ENCODE measurements at regions not wholly inside any gene's neighbourhood (a gene's known extent, or its start where the extent isn't known, plus 50 kb on each side); places are given as distances from the start of the nearest gene placed in this dataset.

- intact Hi-C loops (cut with DNase I; ENCODE audit: low total_unique reads), result no loop called here
- Histone ChIP-seq H3K4me3 (no peak overlapping the region), H3K36me3 (no peaks in the 10 kb centered on the region), H3K27me3 (no peaks in the 10 kb centered on the region), H3K9me3 (no peaks in the 10 kb centered on the region), H3K27ac (no peak overlapping the region), H3K4me1 (no peaks in the 10 kb centered on the region)
- TF ChIP-seq, protein P1, sequence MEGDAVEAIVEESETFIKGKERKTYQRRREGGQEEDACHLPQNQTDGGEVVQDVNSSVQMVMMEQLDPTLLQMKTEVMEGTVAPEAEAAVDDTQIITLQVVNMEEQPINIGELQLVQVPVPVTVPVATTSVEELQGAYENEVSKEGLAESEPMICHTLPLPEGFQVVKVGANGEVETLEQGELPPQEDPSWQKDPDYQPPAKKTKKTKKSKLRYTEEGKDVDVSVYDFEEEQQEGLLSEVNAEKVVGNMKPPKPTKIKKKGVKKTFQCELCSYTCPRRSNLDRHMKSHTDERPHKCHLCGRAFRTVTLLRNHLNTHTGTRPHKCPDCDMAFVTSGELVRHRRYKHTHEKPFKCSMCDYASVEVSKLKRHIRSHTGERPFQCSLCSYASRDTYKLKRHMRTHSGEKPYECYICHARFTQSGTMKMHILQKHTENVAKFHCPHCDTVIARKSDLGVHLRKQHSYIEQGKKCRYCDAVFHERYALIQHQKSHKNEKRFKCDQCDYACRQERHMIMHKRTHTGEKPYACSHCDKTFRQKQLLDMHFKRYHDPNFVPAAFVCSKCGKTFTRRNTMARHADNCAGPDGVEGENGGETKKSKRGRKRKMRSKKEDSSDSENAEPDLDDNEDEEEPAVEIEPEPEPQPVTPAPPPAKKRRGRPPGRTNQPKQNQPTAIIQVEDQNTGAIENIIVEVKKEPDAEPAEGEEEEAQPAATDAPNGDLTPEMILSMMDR (IDR thresholded peaks at IDR 0.05), result no peak
- no peak for TF ChIP-seq POLR2A (IDR thresholded peaks at IDR 0.05)
- no peak for DNase-seq
These were observed 373.8 kb upstream of the ARGLU1 start for GRCh38 chr13:106941779-106942178.

- TF ChIP-seq, protein P1 (IDR thresholded peaks at IDR 0.05), result no peak
- no peak for TF ChIP-seq POLR2A (IDR thresholded peaks at IDR 0.05)
- H3K36me3 ChIP-seq, result no peaks in the 10 kb centered on the region
- no peak for DNase-seq
- H3K9me3 ChIP-seq, result no peaks in the 10 kb centered on the region
- H3K4me1 ChIP-seq, result no peaks in the 10 kb centered on the region
- no peaks in the 10 kb centered on the region for H3K27me3 ChIP-seq
- intact Hi-C loops (cut with DNase I; ENCODE audit: low total_unique reads), result no loop called here
- H3K27ac ChIP-seq, result no peak overlapping the region
- H3K4me3 ChIP-seq, result no peak overlapping the region
These were observed 359.5 kb upstream of the ARGLU1 start for GRCh38 chr13:106927421-106927820.

DNA sequence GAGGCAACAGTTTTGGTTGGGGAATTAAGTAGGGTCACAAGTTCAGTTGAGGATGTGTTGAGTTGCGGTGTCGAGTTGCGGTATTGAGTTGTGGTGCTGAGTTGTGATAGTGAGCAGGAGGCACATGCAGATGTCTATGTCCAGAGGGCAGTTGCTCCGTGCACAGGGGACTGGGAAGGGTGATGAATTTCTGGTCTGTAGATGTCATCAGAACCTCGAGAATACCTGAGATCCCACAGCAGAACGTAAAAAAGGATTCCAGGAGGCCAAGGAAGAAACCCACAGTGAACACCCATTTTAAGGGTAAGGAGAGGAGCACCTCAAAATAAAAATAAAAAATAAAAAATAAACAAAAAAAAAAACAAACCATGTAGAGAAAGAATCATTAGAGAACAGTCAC lies 354.4 kb upstream of the ARGLU1 start:
- Histone ChIP-seq H3K36me3 (no peaks in the 10 kb centered on the region), H3K27ac (no peak overlapping the region), H3K4me3 (no peak overlapping the region), H3K4me1 (no peaks in the 10 kb centered on the region), H3K9me3 (no peaks in the 10 kb centered on the region), H3K27me3 (no peaks in the 10 kb centered on the region)
- no peak for DNase-seq
- intact Hi-C loops (cut with DNase I; ENCODE audit: low total_unique reads), result no loop called here
- TF ChIP-seq, protein P1 (IDR thresholded peaks at IDR 0.05), result no peak

GRCh38 chr13:106919638-106920037 lies 351.7 kb upstream of the ARGLU1 start:
- H3K27ac ChIP-seq, result peak overlapping the region in 1 of 2 donors; percentile 88

GRCh38 chr13:106919133-106919532 lies 351.2 kb upstream of the ARGLU1 start:
- Histone ChIP-seq H3K36me3 (no peaks in the 10 kb centered on the region), H3K4me3 (no peak overlapping the region), H3K9me3 (no peaks in the 10 kb centered on the region), H3K4me1 (no peaks in the 10 kb centered on the region), H3K27me3 (no peaks in the 10 kb centered on the region), H3K27ac (peak overlapping the region in 1 of 2 donors; percentile 88)
- intact Hi-C loops (cut with DNase I; ENCODE audit: low total_unique reads), result no loop called here
- DNase-seq, result no peak
- no peak for TF ChIP-seq POLR2A (IDR thresholded peaks at IDR 0.05)
- TF ChIP-seq, protein P1 (IDR thresholded peaks at IDR 0.05), result no peak

More at GRCh38 chr13:106919638-106920037, 351.7 kb upstream of the ARGLU1 start:
- peak; percentile 17 to 55 for DNase-seq
- intact Hi-C loops (cut with DNase I; ENCODE audit: low total_unique reads), result no loop called here
- Histone ChIP-seq H3K4me1 (no peaks in the 10 kb centered on the region), H3K4me3 (no peak overlapping the region), H3K9me3 (no peaks in the 10 kb centered on the region), H3K27me3 (no peaks in the 10 kb centered on the region), H3K36me3 (no peaks in the 10 kb centered on the region)
- TF ChIP-seq, protein P1 (IDR thresholded peaks at IDR 0.05), result no peak
- TF ChIP-seq POLR2A (IDR thresholded peaks at IDR 0.05), result no peak
